DOHH2 (cell line): ENCODE measurements at regions not wholly inside any gene's neighbourhood (a gene's known extent, or its start where the extent isn't known, plus 50 kb on each side); places are given as distances from the start of the nearest gene placed in this dataset.

Experiments used
- H3F3A ChIP-seq: fragments of 200-600 bp; sonication (generic), shearing (Covaris generic); 2 replicates; pipeline ENCODE4 v1.6.0; 2016; ENCODE audit warnings: antibody characterized with exemption, mild to moderate bottlenecking; ENCODE audit not compliant: control insufficient read depth, insufficient read depth
- H3K27ac ChIP-seq: fragments of 200-600 bp; sonication (generic); 2 replicates; pipeline ENCODE4 v1.5.1; 2014; ENCODE audit warnings: low read depth, mild to moderate bottlenecking, low read length, moderate library complexity
- H3K27me3 ChIP-seq: fragments of 200-600 bp; sonication (generic); 2 replicates; pipeline ENCODE4 v1.6.1; 2014; ENCODE audit warnings: mild to moderate bottlenecking, low read length, mixed read lengths; ENCODE audit not compliant: control insufficient read depth
- H3K36me3 ChIP-seq: fragments of 200-600 bp; sonication (generic); 2 replicates; pipeline ENCODE4 v1.6.1; 2014; ENCODE audit warnings: mild to moderate bottlenecking, low read length, moderate library complexity, mixed read lengths; ENCODE audit not compliant: control insufficient read depth
- H3K4me1 ChIP-seq: fragments of 200-600 bp; sonication (generic); 2 replicates; pipeline ENCODE4 v1.6.1; 2014; ENCODE audit warnings: mild to moderate bottlenecking, low read length, mixed read lengths; ENCODE audit not compliant: control insufficient read depth
- H3K4me2 ChIP-seq: fragments of 200-600 bp; sonication (generic); 2 replicates; pipeline ENCODE4 v1.6.0; 2014; ENCODE audit warnings: mild to moderate bottlenecking, low read length, moderate library complexity
- H3K4me3 ChIP-seq: fragments of 200-600 bp; sonication (generic); 2 replicates; pipeline ENCODE4 v1.5.1; 2014; ENCODE audit warnings: mild to moderate bottlenecking, low read length, mixed read lengths
- H3K79me2 ChIP-seq: fragments of 200-600 bp; sonication (generic); 2 replicates; pipeline ENCODE4 v1.6.1; 2014; ENCODE audit warnings: mild to moderate bottlenecking, low read length, mixed read lengths; ENCODE audit not compliant: control insufficient read depth
- H3K9me2 ChIP-seq: fragments of 200-600 bp; sonication (generic); replicated peaks from 2 replicates; pipeline ENCODE4 v1.6.1; 2014; ENCODE audit warnings: mild to moderate bottlenecking, low read length, mixed read lengths; ENCODE audit not compliant: control insufficient read depth
- H3K9me3 ChIP-seq: fragments of 200-600 bp; sonication (generic); 2 replicates; pipeline ENCODE4 v1.6.1; 2014; ENCODE audit warnings: antibody characterized with exemption, low read length, mixed read lengths; ENCODE audit not compliant: control insufficient read depth, insufficient read depth
- H4K20me1 ChIP-seq: fragments of 200-600 bp; sonication (generic); 2 replicates; pipeline ENCODE4 v1.6.0; 2014; ENCODE audit warnings: low read depth, mild to moderate bottlenecking, antibody characterized with exemption, low read length, moderate library complexity; ENCODE audit not compliant: control insufficient read depth, insufficient read depth
- EZH2phosphoT487 ChIP-seq: fragments of 200-600 bp; sonication (generic); IDR thresholded peaks from 2 replicates; pipeline ENCODE4 v1.6.1; 2017; ENCODE audit warnings: borderline replicate concordance, mild to moderate bottlenecking, antibody characterized with exemption, low read length, moderate library complexity, mixed read lengths
- TF ChIP-seq, protein P1 (sequence below): fragments of 200-600 bp; sonication (generic); IDR thresholded peaks from one replicate; pipeline ENCODE4 v1.5.1; 2014; ENCODE audit warnings: antibody characterized with exemption, mild to moderate bottlenecking, low read depth, low read length; ENCODE audit not compliant: poor library complexity, severe bottlenecking

DNA sequence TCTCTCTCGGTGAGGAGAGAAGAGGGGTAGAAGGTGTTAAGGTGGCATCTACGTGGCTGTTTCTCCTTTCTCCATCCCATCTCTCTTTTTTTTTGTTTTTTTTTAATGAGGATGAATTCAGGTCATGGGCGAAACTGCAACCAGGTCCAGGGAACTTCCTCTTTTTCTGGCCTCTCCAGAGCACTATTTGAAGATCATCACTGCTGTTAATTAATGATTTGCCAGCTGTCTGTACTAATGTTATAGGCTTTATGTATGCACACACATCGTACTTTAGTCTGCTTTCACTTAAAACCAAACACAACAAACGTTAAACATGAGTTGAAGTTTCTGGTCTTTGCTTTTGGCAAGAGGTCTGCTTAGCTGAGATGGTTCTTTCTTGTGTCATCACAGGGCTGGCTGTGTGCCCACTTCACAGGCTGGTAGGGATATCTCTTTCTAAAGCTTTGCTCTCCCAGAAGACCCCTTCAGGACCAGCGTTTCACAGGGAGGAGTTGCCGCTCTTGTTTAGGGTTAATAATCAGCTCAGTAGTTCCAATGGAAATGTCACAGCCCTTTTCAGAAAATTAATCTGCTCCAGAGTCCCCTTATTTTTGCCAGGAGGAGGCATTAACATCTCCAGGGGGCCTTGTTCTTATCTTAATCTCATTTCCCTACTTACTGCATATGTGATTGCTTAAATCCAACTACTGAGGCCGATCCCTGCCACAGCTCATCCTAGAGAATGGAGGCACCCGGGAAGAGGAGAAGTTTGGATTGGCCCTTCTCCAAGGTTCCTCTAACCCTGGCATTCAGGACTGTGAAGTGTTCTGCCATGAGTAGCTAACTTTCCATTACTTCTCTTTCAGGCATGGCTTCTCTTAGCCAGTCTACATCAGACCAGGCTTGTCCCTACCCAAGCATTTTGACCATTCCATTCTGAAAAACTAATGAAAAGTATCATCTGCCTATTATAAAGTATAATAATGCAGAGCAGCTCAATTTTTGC is 273.9 kb upstream of the NFE2L3 start:
- Histone ChIP-seq H3K4me3 (0 out of 2 replicates have a peak overlapping the region, but pooled peaks have one; percentile 4), H3F3A (no peaks in the 10 kb centered on the region), H3K4me2 (peak overlapping the region; percentile 47), H3K9me2 (no peaks in the 10 kb centered on the region), H3K27ac (no peak overlapping the region), H3K4me1 (peaks cover 24% of the 10 kb centered on the region), H4K20me1 (no peaks in the 10 kb centered on the region), H3K36me3 (no peaks in the 10 kb centered on the region), H3K9me3 (no peaks in the 10 kb centered on the region), H3K27me3 (peaks cover 11% of the 10 kb centered on the region; the same call in 1 of the 2 replicates), H3K79me2 (no peaks in the 10 kb centered on the region)
- TF ChIP-seq, protein P1, sequence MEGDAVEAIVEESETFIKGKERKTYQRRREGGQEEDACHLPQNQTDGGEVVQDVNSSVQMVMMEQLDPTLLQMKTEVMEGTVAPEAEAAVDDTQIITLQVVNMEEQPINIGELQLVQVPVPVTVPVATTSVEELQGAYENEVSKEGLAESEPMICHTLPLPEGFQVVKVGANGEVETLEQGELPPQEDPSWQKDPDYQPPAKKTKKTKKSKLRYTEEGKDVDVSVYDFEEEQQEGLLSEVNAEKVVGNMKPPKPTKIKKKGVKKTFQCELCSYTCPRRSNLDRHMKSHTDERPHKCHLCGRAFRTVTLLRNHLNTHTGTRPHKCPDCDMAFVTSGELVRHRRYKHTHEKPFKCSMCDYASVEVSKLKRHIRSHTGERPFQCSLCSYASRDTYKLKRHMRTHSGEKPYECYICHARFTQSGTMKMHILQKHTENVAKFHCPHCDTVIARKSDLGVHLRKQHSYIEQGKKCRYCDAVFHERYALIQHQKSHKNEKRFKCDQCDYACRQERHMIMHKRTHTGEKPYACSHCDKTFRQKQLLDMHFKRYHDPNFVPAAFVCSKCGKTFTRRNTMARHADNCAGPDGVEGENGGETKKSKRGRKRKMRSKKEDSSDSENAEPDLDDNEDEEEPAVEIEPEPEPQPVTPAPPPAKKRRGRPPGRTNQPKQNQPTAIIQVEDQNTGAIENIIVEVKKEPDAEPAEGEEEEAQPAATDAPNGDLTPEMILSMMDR = no peak
- no peak for TF ChIP-seq EZH2phosphoT487

DNA sequence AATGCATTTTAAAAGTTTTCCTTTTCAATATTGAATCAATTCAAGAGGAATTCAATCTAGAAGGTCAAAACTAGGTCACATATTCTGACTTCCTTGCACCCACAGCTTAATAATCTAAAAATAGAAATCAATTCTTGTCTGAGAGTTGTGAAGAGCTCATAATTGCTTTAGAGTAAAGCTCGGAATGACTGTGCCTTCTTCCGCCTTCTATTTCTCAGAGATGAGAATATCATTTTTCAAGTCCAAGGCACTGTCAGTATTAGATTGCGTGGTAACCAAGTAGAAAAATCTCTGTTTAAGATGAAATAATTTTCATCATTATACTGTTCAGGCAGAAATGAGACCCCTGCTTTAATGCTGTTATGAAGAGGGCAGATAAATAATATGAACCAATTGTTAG is 272.2 kb upstream of the NFE2L3 start:
- Histone ChIP-seq H3K9me3 (no peaks in the 10 kb centered on the region), H3K4me1 (peaks cover 24% of the 10 kb centered on the region), H3K4me2 (no peak overlapping the region), H3K79me2 (no peaks in the 10 kb centered on the region), H3F3A (no peaks in the 10 kb centered on the region), H3K9me2 (no peaks in the 10 kb centered on the region), H3K27ac (no peak overlapping the region), H3K4me3 (no peak overlapping the region), H4K20me1 (no peaks in the 10 kb centered on the region), H3K36me3 (no peaks in the 10 kb centered on the region), H3K27me3 (peaks cover 14% of the 10 kb centered on the region; the same call in 1 of the 2 replicates)
- TF ChIP-seq, protein P1 = no peak
- no peak for TF ChIP-seq EZH2phosphoT487

DNA sequence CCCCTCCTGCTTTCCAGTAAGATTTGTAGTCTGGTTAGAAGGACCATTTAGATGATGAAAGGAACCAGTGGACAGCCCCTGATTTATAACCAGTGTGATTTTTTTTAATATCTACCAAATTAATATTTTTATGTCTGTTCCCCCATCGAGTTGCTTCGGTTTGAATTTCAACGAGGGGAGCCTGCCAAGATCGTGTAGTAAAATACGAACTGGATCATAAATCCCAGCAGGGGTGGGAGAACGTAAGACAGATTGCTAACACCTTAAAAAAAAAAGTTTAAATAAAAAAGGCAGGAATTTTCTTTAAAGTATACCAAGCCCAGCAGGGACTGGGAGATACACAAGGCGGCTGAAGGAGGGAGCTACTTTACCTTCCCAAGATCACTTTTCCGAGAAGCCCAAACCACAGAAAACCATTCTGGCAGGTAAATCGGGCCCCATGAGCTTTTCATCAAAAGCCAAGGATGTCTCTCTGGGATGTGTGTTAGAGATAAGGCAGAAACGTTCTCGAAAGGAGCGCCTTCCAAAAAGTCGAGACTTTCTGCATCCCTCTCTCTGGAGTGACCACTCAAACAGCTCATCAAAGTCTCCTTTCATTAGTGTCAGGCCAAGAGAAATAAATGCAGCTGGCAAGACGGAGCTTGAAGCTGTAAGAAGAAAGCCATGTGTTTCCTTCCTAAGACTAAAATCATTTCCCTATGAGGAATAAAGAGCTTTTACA is 270.5 kb upstream of the NFE2L3 start:
- no peak overlapping the region for H3K4me2 ChIP-seq
- H3K4me1 ChIP-seq = peaks cover 24% of the 10 kb centered on the region
- peaks cover 14% of the 10 kb centered on the region; the same call in 1 of the 2 replicates for H3K27me3 ChIP-seq
- no peaks in the 10 kb centered on the region for H3F3A ChIP-seq
- H3K4me3 ChIP-seq = no peak overlapping the region
- H3K9me2 ChIP-seq = no peaks in the 10 kb centered on the region
- TF ChIP-seq EZH2phosphoT487 = no peak
- TF ChIP-seq, protein P1 = no peak
- H3K9me3 ChIP-seq = no peaks in the 10 kb centered on the region
- H3K79me2 ChIP-seq = no peaks in the 10 kb centered on the region
- no peak overlapping the region for H3K27ac ChIP-seq
- H4K20me1 ChIP-seq = no peaks in the 10 kb centered on the region
- H3K36me3 ChIP-seq = no peaks in the 10 kb centered on the region
